NOMO-1 treated with DMSO at 0.1 percent for 48 hours (cell line): ENCODE measurements at regions not wholly inside any gene's neighbourhood (a gene's known extent, or its start where the extent isn't known, plus 50 kb on each side); places are given as distances from the start of the nearest gene placed in this dataset.
"Not testable (repeated sequence)": the region's sequence is repeated elsewhere in the genome, so short reads cannot be mapped to it uniquely, and the experiment has no call there.

ENCODE experiments used
- DNase-seq: peaks from one replicate; lab custom pipeline; 2025; ENCODE audit not compliant: unreplicated experiment; lab: John Stamatoyannopoulos, UW

GRCh38 chr17:68782789-68783188 lies 172.4 kb downstream of the ABCA8 start:
- no peak for DNase-seq

GRCh38 chr17:68780596-68780995 lies 174.6 kb downstream of the ABCA8 start:
- no peak for DNase-seq

GRCh38 chr17:68778726-68779125 lies 176.5 kb downstream of the ABCA8 start:
- no peak for DNase-seq

GRCh38 chr17:68777856-68778694 lies 176.9 kb upstream of the FAM20A start:
- no peak for DNase-seq

- peak; percentile 43 for DNase-seq
Observed at GRCh38 chr17:68777243-68777855, 176.2 kb upstream of the FAM20A start.

GRCh38 chr17:68776451-68776850 lies 175.3 kb upstream of the FAM20A start:
- no peak for DNase-seq

GRCh38 chr17:68775969-68776368 lies 174.8 kb upstream of the FAM20A start:
- no peak for DNase-seq

GRCh38 chr17:68775318-68775717 lies 174.2 kb upstream of the FAM20A start:
- no peak for DNase-seq

- peak; percentile 81 for DNase-seq
Observed at GRCh38 chr17:68771867-68772515, 170.8 kb upstream of the FAM20A start.

GRCh38 chr17:68768804-68769203 lies 167.6 kb upstream of the FAM20A start:
- DNase-seq: no peak

GRCh38 chr17:68766640-68767039 lies 165.5 kb upstream of the FAM20A start:
- no peak for DNase-seq

GRCh38 chr17:68763562-68763961 lies 162.4 kb upstream of the FAM20A start:
- DNase-seq: no peak

- no peak for DNase-seq
Observed at GRCh38 chr17:68762911-68763310, 161.7 kb upstream of the FAM20A start.

GRCh38 chr17:68760141-68760475 lies 158.9 kb upstream of the FAM20A start:
- no peak for DNase-seq

GRCh38 chr17:68759343-68760140 lies 158.4 kb upstream of the FAM20A start:
- DNase-seq: peak; percentile 87

GRCh38 chr17:68759002-68759342 lies 157.8 kb upstream of the FAM20A start:
- no peak for DNase-seq

GRCh38 chr17:68757866-68758757 lies 156.9 kb upstream of the FAM20A start:
- not testable (repeated sequence) for DNase-seq

- DNase-seq: no peak
Observed at GRCh38 chr17:68753985-68754769, 153.0 kb upstream of the FAM20A start.

GRCh38 chr17:68750208-68750562 lies 149.0 kb upstream of the FAM20A start:
- peak; percentile 74 for DNase-seq
